MM.1S (cell line): ENCODE measurements at regions not wholly inside any gene's neighbourhood (a gene's known extent, or its start where the extent isn't known, plus 50 kb on each side); places are given as distances from the start of the nearest gene placed in this dataset.

ENCODE experiments used
- DNase-seq: peaks from one replicate; pipeline ENCODE4 v3.0.0-alpha.2; 2015
- H2AFZ ChIP-seq: fragments of 300-600 bp; sonication (generic); 2 replicates; pipeline ENCODE4 v1.6.0; 2016; ENCODE audit warnings: antibody characterized with exemption, low read length
- H3F3A ChIP-seq: fragments of 300-600 bp; sonication (generic); 2 replicates; pipeline ENCODE4 v1.6.1; 2016; ENCODE audit warnings: mild to moderate bottlenecking, antibody characterized with exemption, low read length, moderate library complexity, mixed read lengths; ENCODE audit not compliant: insufficient read depth
- H3K27ac ChIP-seq: fragments of 300-600 bp; sonication (generic); 2 replicates; pipeline ENCODE4 v1.5.1; 2016; ENCODE audit warnings: mild to moderate bottlenecking, low read length
- H3K27me3 ChIP-seq: fragments of 300-600 bp; sonication (generic); replicated peaks from 2 replicates; pipeline ENCODE4 v1.6.0; 2016; ENCODE audit warnings: low read length; ENCODE audit not compliant: insufficient read depth
- H3K36me3 ChIP-seq: fragments of 300-600 bp; sonication (generic); replicated peaks from 2 replicates; pipeline ENCODE4 v1.6.1; 2016; ENCODE audit warnings: mild to moderate bottlenecking, low read length, mixed read lengths; ENCODE audit not compliant: insufficient read depth
- H3K4me1 ChIP-seq: fragments of 300-600 bp; sonication (generic); 2 replicates; pipeline ENCODE4 v1.6.1; 2016; ENCODE audit warnings: low read length, mixed read lengths
- H3K4me2 ChIP-seq: fragments of 300-600 bp; sonication (generic); 2 replicates; pipeline ENCODE4 v1.6.0; 2016; ENCODE audit warnings: low read depth, low read length
- H3K4me3 ChIP-seq: fragments of 300-600 bp; sonication (generic); 2 replicates; pipeline ENCODE4 v1.5.1; 2016; ENCODE audit warnings: low read length, mixed read lengths
- H3K79me2 ChIP-seq: fragments of 300-600 bp; sonication (generic); 2 replicates; pipeline ENCODE4 v1.6.1; 2016; ENCODE audit warnings: mixed run types, low read length, mixed read lengths
- H3K9ac ChIP-seq: fragments of 300-600 bp; sonication (generic); 2 replicates; pipeline ENCODE4 v1.6.1; 2016; ENCODE audit warnings: low read length, mixed read lengths
- H3K9me2 ChIP-seq: fragments of 300-600 bp; sonication (generic); replicated peaks from 2 replicates; pipeline ENCODE4 v1.6.1; 2016; ENCODE audit warnings: mild to moderate bottlenecking, low read length, mixed read lengths; ENCODE audit not compliant: insufficient read depth
- H3K9me3 ChIP-seq: fragments of 300-600 bp; sonication (generic); replicated peaks from 2 replicates; pipeline ENCODE4 v1.6.1; 2016; ENCODE audit warnings: mild to moderate bottlenecking, low read length, mixed read lengths; ENCODE audit not compliant: insufficient read depth
- H4K20me1 ChIP-seq: fragments of 300-600 bp; sonication (generic); 2 replicates; pipeline ENCODE4 v1.6.1; 2016; ENCODE audit warnings: mild to moderate bottlenecking, low read length, moderate library complexity, mixed read lengths; ENCODE audit not compliant: insufficient read depth
- EZH2 ChIP-seq: fragments of 300-600 bp; sonication (generic); optimal IDR thresholded peaks from 2 replicates; pipeline ENCODE3; 2017; ENCODE audit warnings: low read depth, mild to moderate bottlenecking, antibody characterized with exemption, low read length, mixed read lengths
- EZH2phosphoT487 ChIP-seq: fragments of 300-600 bp; sonication (generic); IDR thresholded peaks from 2 replicates; pipeline ENCODE4 v1.6.1; 2018; ENCODE audit warnings: antibody characterized with exemption, low read length
- TF ChIP-seq, protein P1 (sequence below): fragments of 300-600 bp; sonication (generic); IDR thresholded peaks from 2 replicates; pipeline ENCODE4 v1.5.1; 2016; ENCODE audit warnings: antibody characterized with exemption, low read length, mixed read lengths

DNA sequence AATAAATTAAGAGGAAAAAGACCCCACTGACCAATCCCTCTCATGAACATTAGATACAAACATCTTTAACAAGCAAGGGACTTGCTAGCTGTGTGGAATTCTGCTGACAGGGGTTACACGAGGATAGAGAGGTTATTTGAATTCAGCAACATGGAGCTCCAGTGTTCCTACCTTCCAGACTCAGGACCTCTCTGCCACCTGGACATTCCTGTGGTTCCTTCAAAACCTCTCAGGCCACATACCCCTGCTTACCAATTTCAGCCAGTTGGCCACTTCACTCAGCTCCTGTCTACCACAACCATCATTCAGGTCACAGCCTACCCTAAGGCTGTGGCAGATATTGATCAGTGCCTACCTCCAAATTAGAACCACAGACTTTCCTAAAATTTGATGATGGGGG lies 147.5 kb downstream of the RRAGC start:
- Histone ChIP-seq H2AFZ (no peak overlapping the region), H3K9ac (no peak overlapping the region), H3K4me3 (no peak overlapping the region), H3F3A (no peaks in the 10 kb centered on the region), H3K4me1 (no peaks in the 10 kb centered on the region), H4K20me1 (no peaks in the 10 kb centered on the region), H3K27ac (no peak overlapping the region), H3K9me2 (no peaks in the 10 kb centered on the region), H3K79me2 (no peaks in the 10 kb centered on the region), H3K36me3 (no peaks in the 10 kb centered on the region), H3K9me3 (no peaks in the 10 kb centered on the region), H3K27me3 (no peaks in the 10 kb centered on the region), H3K4me2 (no peak overlapping the region)
- no peak for TF ChIP-seq EZH2
- TF ChIP-seq, protein P1, sequence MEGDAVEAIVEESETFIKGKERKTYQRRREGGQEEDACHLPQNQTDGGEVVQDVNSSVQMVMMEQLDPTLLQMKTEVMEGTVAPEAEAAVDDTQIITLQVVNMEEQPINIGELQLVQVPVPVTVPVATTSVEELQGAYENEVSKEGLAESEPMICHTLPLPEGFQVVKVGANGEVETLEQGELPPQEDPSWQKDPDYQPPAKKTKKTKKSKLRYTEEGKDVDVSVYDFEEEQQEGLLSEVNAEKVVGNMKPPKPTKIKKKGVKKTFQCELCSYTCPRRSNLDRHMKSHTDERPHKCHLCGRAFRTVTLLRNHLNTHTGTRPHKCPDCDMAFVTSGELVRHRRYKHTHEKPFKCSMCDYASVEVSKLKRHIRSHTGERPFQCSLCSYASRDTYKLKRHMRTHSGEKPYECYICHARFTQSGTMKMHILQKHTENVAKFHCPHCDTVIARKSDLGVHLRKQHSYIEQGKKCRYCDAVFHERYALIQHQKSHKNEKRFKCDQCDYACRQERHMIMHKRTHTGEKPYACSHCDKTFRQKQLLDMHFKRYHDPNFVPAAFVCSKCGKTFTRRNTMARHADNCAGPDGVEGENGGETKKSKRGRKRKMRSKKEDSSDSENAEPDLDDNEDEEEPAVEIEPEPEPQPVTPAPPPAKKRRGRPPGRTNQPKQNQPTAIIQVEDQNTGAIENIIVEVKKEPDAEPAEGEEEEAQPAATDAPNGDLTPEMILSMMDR: no peak
- no peak for TF ChIP-seq EZH2phosphoT487
- DNase-seq: no peak

DNA sequence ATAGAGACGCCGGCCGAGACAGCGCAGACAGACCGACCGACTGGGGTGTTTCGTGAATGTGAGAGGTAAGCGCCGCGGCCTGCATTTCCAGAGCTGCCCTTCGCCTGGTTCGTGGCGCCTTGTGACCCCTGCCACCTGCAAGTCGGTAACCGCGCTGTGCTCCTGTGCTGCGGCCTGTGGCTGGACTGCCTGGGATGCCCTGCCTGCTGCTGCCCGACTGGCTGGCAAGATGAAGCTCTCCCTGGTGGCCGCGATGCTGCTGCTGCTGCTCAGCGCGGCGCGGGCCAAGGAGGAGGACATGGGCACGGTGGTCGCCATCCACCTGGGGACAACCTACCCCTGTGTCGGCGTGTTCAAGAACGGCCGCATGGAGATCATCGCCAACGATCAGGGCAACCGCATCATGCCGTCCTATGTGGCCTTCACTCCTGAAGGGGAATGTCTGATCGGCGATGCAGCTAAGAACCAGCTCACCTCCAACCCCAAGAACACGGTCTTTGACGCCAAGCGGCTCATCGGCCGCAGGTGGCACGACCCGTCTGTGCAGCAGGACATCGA lies 150.8 kb downstream of the RRAGC start:
- no peak overlapping the region for H3K9ac ChIP-seq
- no peaks in the 10 kb centered on the region for H3F3A ChIP-seq
- H3K4me1 ChIP-seq: no peaks in the 10 kb centered on the region
- no peaks in the 10 kb centered on the region for H3K79me2 ChIP-seq
- H3K4me3 ChIP-seq: no peak overlapping the region
- no peak for TF ChIP-seq EZH2phosphoT487
- TF ChIP-seq EZH2: no peak
- TF ChIP-seq, protein P1: no peak
- no peaks in the 10 kb centered on the region for H3K9me3 ChIP-seq
- H3K27me3 ChIP-seq: no peaks in the 10 kb centered on the region
- no peaks in the 10 kb centered on the region for H4K20me1 ChIP-seq
- H2AFZ ChIP-seq: no peak overlapping the region
- H3K27ac ChIP-seq: no peak overlapping the region
- H3K4me2 ChIP-seq: no peak overlapping the region
- H3K36me3 ChIP-seq: no peaks in the 10 kb centered on the region
- DNase-seq: no peak
- no peaks in the 10 kb centered on the region for H3K9me2 ChIP-seq

DNA sequence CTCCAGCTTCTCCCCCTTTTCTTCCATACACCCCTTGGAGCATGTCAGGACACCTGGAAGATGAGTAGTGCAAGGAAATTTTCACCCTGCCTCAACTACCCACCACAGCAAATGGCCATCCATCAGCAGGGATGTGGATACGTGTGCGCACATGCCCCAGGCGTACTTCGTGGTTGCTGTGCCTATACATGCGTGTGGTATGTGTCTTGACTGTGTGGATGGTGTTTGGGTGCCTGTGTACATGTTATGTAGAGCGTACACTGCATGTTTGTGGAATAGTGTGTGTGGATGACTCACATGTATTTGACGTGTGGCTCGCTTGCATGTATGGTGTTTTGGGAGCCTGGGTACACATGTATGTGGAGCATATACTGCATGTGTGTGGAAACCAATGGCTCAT lies 158.5 kb downstream of the RRAGC start:
- no peak overlapping the region for H3K27ac ChIP-seq
- no peaks in the 10 kb centered on the region for H3F3A ChIP-seq
- no peaks in the 10 kb centered on the region for H3K4me1 ChIP-seq
- no peak for DNase-seq
- no peak overlapping the region for H2AFZ ChIP-seq
- H4K20me1 ChIP-seq: no peaks in the 10 kb centered on the region
- H3K79me2 ChIP-seq: no peaks in the 10 kb centered on the region
- H3K4me3 ChIP-seq: no peak overlapping the region
- H3K4me2 ChIP-seq: no peak overlapping the region
- no peaks in the 10 kb centered on the region for H3K36me3 ChIP-seq
- no peak overlapping the region for H3K9ac ChIP-seq
- TF ChIP-seq, protein P1: no peak
- no peak for TF ChIP-seq EZH2phosphoT487
- no peak for TF ChIP-seq EZH2
- no peaks in the 10 kb centered on the region for H3K9me2 ChIP-seq
- no peaks in the 10 kb centered on the region for H3K27me3 ChIP-seq
- H3K9me3 ChIP-seq: no peaks in the 10 kb centered on the region
